Dendritic cell treated with granulocyte-macrophage colony-stimulating factor and Interleukin-4, amounts not matched to agents 40 ng/mL and 50 ng/mL, for 4 days (primary cell): ENCODE measurements at regions not wholly inside any gene's neighbourhood (a gene's known extent, or its start where the extent isn't known, plus 50 kb on each side); places are given as distances from the start of the nearest gene placed in this dataset.
"Not testable (repeated sequence)": the region's sequence is repeated elsewhere in the genome, so short reads cannot be mapped to it uniquely, and the experiment has no call there.

Experiments used
- H3K27ac Mint-ChIP-seq: one replicate; pipeline ENCODE4 v1.8.0; 2022; ENCODE audit warnings: mild to moderate bottlenecking, mixed read lengths
- H3K27me3 Mint-ChIP-seq: one replicate; pipeline ENCODE4 v1.8.0; 2022; ENCODE audit warnings: mild to moderate bottlenecking, mixed read lengths
- H3K36me3 Mint-ChIP-seq: one replicate; pipeline ENCODE4 v1.8.0; 2022; ENCODE audit warnings: low read depth, mixed read lengths
- H3K4me1 Mint-ChIP-seq: one replicate; pipeline ENCODE4 v1.8.0; 2022; ENCODE audit warnings: low read depth, mixed read lengths
- H3K4me3 Mint-ChIP-seq: one replicate; pipeline ENCODE4 v1.8.0; 2022; ENCODE audit warnings: mild to moderate bottlenecking, moderate library complexity, mixed read lengths
- H3K9me3 Mint-ChIP-seq: one replicate; pipeline ENCODE4 v1.8.0; 2022; ENCODE audit warnings: mixed read lengths
- intact Hi-C: fragments of 100-400 bp; cut with micrococcal nuclease; formaldehyde crosslinking; loops from one replicate; pipeline ENCODE4 v1.15.0; 2022

DNA sequence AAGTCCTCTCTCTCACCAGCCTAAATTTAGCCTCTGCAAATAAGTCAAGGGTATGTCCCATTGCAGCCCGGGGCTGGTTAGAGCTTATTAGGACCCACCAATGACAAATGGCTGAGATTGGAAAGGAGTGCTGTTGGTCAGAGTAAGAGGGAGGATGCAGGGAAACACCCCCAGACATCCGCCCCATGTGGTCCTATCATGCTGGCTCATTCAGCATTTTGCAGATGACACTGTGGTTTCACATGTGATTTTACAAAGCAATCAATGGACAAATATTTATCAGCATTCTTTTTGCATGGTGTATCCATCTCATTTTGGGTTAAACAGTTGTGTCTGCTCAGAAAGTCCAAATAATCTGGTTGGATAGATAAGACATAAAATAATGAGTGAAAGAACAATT lies 152.2 kb upstream of the EXOC2 start:
- H3K27ac Mint-ChIP-seq: no peak overlapping the region
- no peak overlapping the region for H3K4me3 Mint-ChIP-seq
- H3K27me3 Mint-ChIP-seq: peaks cover 8% of the 10 kb centered on the region
- intact Hi-C loops: no loop called here
- peaks cover 11% of the 10 kb centered on the region for H3K9me3 Mint-ChIP-seq
- no peaks in the 10 kb centered on the region for H3K36me3 Mint-ChIP-seq
- H3K4me1 Mint-ChIP-seq: no peaks in the 10 kb centered on the region

DNA sequence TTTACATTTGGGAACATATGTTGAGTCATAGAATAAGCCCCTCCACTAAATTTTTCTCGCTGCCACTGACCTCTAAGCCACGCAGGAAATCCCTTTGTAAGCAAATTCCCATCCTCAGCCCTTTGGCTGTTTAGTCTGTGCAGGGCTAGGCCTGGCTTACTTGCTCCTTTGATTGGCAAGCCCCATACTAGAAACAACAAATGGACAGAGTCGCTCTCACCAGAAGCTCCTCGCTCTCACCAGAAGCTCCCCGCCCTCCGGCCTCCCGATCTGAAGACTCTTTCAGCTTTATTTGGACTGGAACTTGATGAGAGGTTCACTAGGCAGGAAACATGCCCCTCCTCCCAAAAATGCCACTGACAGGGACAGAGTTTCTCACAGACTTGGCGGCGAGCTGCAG lies 149.2 kb upstream of the EXOC2 start:
- Mint-ChIP-seq H3K4me3 (no peak overlapping the region), H3K27me3 (peaks cover 6% of the 10 kb centered on the region), H3K27ac (no peak overlapping the region), H3K36me3 (no peaks in the 10 kb centered on the region), H3K4me1 (no peaks in the 10 kb centered on the region), H3K9me3 (peaks cover 14% of the 10 kb centered on the region)
- intact Hi-C loops: no loop called here

DNA sequence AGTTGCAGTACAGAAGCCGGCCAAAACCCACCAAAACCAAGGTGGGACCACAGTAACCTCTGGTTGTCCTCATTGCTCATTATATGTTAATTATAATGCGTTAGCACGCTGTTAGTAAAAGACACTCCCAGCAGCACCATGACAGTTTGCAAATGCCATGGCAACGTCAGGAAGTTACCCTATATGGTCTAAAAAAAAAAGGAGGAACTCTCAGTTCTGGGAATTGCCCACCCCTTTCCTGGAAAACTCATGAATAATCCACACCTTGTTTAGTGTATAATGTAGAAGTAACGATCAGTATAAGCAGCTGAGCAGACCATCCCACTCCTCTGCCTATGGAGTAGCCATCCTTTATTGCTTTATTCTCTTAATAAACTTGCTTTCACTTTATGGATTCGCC lies 148.6 kb upstream of the EXOC2 start:
- Mint-ChIP-seq H3K4me1 (no peaks in the 10 kb centered on the region), H3K27ac (no peak overlapping the region), H3K27me3 (peaks cover 8% of the 10 kb centered on the region), H3K36me3 (no peaks in the 10 kb centered on the region), H3K4me3 (no peak overlapping the region), H3K9me3 (peaks cover 14% of the 10 kb centered on the region)
- intact Hi-C loops: no loop called here

DNA sequence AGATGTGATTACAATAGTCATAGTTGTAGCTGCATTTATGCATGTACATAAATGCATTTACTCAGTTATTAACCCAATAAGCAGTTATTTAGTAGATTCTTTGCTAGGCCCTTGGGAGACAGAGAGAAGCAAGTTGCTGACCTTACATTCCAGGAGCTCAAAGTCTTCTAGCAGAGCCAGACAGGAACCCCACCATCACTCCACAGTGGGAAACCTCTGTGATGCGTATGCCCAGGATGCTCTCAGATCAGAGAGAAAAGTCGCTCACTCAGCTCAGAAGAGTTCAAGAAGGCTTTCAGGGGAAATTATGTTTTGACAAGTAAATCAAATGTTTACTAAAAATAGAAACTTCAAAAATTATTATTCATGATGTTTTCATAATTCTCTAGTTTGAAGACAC lies 146.3 kb upstream of the EXOC2 start:
- Mint-ChIP-seq H3K36me3 (no peaks in the 10 kb centered on the region), H3K4me3 (no peak overlapping the region), H3K9me3 (peaks cover 20% of the 10 kb centered on the region), H3K27me3 (peaks cover 11% of the 10 kb centered on the region), H3K4me1 (no peaks in the 10 kb centered on the region), H3K27ac (no peak overlapping the region)
- intact Hi-C loops: no loop called here

DNA sequence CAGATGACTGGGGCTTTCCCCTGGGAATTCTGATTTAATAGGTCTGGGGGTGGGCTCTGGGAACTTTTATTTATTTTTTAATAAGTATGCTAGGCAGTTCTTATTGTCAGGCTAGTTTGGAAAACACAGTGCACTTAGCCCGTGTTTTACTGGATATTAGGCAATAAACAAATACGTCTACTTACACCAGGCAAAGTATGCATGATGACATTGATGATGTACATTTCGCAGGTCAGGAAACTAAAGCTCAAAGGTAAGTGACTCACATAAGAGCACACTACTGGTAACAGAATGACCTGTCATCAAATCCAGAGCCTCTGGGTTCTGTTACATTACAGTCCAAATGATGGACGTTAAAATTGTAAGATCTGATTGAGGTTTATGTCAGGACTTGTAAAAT lies 144.4 kb upstream of the EXOC2 start:
- Mint-ChIP-seq H3K9me3 (peaks cover 35% of the 10 kb centered on the region), H3K27ac (no peak overlapping the region), H3K36me3 (no peaks in the 10 kb centered on the region), H3K4me3 (no peak overlapping the region), H3K4me1 (no peaks in the 10 kb centered on the region), H3K27me3 (peaks cover 11% of the 10 kb centered on the region)
- intact Hi-C loops: no loop called here

DNA sequence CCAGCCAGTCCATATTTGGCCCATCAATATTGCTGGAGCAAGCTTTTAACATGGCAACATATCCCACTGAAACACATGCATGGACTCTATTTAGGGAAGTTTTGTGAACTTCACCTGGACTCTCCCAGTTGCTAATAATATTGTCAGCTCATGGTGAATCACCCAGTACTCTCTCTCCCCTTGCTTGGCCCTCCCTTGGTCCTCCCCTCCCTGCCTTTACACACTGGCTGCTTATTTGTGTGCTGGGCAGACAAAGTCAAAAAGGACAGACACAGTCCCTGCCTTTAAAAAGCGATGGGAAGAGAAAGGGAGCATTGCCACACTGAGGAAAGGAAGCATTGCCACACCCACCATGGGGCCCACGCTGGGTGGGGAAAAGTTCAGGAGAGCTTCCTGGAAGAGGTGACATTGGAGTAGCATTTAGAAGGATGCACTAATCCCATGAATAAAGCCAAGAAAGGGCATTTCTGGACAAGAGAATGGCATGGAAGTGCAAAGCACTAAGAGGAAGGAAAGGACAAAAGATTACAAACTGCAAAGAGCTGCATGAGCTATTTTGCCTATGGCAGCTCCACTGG lies 143.4 kb upstream of the EXOC2 start:
- Mint-ChIP-seq H3K9me3 (peaks cover 43% of the 10 kb centered on the region), H3K27ac (no peak overlapping the region), H3K27me3 (peaks cover 10% of the 10 kb centered on the region), H3K4me1 (no peaks in the 10 kb centered on the region), H3K36me3 (no peaks in the 10 kb centered on the region), H3K4me3 (no peak overlapping the region)
- intact Hi-C loops: no loop called here

DNA sequence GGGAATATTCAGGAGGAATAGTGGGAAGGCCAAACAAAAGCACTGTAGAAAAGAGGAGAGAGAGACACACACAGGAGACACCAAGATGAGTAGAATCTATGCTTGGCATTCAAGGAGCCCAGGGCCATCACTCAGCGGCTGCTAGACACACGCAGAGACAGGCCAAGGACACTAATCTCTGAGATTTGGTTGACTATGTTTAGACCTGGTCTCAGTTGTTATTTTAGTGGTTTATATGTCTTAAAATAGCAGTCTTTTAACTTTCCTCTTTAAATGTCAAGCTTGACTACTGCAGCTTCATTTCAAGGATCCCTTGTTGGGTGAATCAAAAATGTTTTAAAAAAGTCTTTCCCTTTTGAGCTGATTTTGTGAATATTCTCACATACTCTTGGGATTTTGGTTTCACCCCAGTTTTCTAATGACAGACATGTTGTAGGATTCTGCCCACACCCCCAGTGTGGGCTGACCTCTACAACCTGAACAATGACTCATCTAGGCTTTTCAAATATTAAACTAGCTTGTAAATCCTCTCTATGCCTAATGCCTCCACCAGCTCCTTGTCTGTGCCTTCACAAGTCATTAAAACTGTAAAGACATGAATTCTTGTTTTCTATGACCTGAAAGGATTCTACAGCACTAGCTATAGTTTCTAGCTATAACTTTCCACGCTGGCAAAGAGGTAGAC lies 142.7 kb upstream of the EXOC2 start:
- Mint-ChIP-seq H3K27ac (no peak overlapping the region), H3K4me1 (no peaks in the 10 kb centered on the region), H3K36me3 (no peaks in the 10 kb centered on the region)

DNA sequence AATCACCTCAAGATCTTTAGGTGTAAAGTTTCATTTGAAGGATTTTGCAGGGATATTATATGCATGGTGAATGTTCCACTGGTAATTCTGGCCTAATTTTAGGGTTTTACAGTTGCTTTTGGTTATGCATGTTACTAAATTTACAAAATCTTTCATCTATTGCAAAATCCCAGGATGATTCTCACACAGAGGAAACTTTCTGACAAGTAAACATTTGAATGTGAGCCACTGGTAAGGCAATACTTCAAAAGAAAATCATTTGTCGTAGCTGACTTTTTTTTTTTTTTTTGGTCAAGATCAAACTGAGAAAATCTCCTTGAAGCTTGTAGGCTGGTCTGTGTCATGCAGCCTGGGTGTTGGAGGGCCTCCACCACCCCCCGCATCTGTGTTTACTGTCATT lies 141.9 kb upstream of the EXOC2 start:
- H3K36me3 Mint-ChIP-seq: no peaks in the 10 kb centered on the region
- no peak overlapping the region for H3K4me3 Mint-ChIP-seq
- no peak overlapping the region for H3K27ac Mint-ChIP-seq
- peaks cover 16% of the 10 kb centered on the region for H3K27me3 Mint-ChIP-seq
- H3K9me3 Mint-ChIP-seq: peaks cover 44% of the 10 kb centered on the region
- no peaks in the 10 kb centered on the region for H3K4me1 Mint-ChIP-seq
- intact Hi-C loops: no loop called here

More for the DNA sequence above, 142.7 kb upstream of the EXOC2 start:
- Mint-ChIP-seq H3K27me3 (peaks cover 15% of the 10 kb centered on the region), H3K9me3 (peaks cover 47% of the 10 kb centered on the region), H3K4me3 (no peak overlapping the region)
- intact Hi-C loops: no loop called here

DNA sequence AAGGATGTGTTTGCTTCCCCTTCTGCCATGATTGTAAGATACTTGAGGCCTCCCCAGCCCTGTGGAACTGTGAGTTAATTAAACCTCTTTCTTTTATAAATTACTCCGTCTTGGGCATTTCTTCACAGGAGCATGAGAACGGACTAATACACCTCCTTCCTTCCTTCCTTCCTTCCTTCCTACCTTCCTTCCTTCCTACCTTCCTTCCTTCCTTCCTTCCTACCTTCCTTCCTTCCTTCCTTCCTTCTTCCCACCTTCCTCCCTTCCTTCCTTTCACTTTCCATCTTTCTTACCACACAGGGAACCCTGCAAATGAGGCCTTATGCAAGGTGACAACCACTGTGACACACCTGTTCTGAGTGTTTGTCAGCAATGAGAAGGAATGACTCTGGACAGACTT lies 141.3 kb upstream of the EXOC2 start:
- H3K4me3 Mint-ChIP-seq: no peak overlapping the region
- peaks cover 43% of the 10 kb centered on the region for H3K9me3 Mint-ChIP-seq
- intact Hi-C loops: no loop called here
- H3K27ac Mint-ChIP-seq: no peak overlapping the region
- peaks cover 21% of the 10 kb centered on the region for H3K27me3 Mint-ChIP-seq
- H3K4me1 Mint-ChIP-seq: no peaks in the 10 kb centered on the region
- no peaks in the 10 kb centered on the region for H3K36me3 Mint-ChIP-seq

DNA sequence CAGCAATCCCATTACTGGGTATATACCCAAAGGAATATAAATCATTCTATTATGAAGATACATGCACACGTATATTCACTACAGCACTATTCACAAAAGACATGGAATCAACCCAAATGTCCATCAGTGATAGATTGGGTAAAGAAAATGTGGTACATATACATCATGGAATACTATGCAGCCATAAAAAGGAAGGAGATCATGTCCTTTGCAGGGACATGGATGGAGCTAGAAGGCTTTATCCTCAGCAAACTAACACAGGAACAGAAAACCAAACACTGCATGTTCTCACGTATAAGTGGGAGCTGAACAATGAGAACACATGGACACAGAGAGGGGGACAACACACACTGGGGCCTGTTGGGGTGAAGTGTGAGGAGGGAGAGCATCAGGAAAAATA lies 139.9 kb upstream of the EXOC2 start:
- Mint-ChIP-seq H3K27me3 (peaks cover 22% of the 10 kb centered on the region), H3K9me3 (peaks cover 51% of the 10 kb centered on the region)
- H3K4me3 Mint-ChIP-seq, H3K36me3 Mint-ChIP-seq, intact Hi-C loops, H3K4me1 Mint-ChIP-seq, H3K27ac Mint-ChIP-seq: not testable (repeated sequence)

DNA sequence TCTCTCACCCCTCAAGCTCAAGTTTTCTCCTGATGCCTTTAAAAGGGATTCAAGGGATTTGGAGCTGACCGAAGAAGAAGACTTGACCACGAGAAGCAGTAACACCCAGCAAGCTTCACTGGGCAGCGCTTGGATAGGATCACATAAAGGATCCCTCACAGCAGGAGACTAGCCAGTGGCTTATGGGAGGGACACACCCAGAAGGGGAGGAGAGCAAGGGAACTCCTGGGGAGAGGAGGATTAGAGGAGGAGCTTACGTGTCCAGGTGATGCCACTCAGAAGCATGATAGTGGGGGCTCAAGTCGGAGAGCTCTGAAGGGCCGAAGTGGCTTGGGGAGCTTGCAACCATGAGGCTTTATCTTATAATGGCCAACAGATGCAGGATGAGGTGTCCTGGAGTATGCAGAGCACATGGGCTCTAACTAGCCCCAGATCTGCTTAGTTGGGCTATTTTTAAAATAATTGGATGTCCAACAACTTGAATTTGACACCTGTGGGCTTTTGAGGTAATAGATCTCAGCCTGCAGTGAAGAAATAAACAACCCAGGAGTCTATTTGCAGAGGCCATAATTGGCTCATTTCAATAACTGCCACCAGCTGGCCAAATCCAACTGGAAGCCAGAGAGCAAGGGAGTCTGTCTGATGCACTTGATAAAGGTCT lies 137.9 kb upstream of the EXOC2 start:
- H3K9me3 Mint-ChIP-seq: peaks cover 70% of the 10 kb centered on the region
- intact Hi-C loops: no loop called here
- peaks cover 20% of the 10 kb centered on the region for H3K27me3 Mint-ChIP-seq
- no peaks in the 10 kb centered on the region for H3K36me3 Mint-ChIP-seq
- no peak overlapping the region for H3K4me3 Mint-ChIP-seq
- no peaks in the 10 kb centered on the region for H3K4me1 Mint-ChIP-seq
- H3K27ac Mint-ChIP-seq: no peak overlapping the region

DNA sequence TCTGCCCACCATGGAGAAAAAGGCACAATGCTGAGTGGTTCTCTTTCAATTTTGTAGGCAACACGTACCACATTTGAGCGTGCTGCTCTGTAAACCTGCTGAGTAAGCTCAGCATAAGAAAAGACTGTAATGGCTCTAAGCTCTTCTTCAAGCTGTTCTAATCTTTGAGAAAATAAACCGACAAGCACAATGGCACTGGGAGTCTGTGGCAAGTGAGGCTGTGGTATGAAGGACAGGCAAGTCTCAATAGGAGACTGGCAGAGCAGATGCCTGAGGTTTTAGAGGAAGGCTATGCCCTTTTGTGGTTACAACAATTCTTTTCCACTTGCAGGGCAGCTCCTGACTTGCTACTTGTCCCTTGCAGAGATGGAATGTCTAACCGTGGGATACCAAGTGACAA lies 136.7 kb upstream of the EXOC2 start:
- H3K4me1 Mint-ChIP-seq: no peaks in the 10 kb centered on the region
- peaks cover 72% of the 10 kb centered on the region for H3K9me3 Mint-ChIP-seq
- intact Hi-C loops: no loop called here
- H3K4me3 Mint-ChIP-seq: no peak overlapping the region
- no peak overlapping the region for H3K27ac Mint-ChIP-seq
- peaks cover 20% of the 10 kb centered on the region for H3K27me3 Mint-ChIP-seq
- H3K36me3 Mint-ChIP-seq: no peaks in the 10 kb centered on the region

DNA sequence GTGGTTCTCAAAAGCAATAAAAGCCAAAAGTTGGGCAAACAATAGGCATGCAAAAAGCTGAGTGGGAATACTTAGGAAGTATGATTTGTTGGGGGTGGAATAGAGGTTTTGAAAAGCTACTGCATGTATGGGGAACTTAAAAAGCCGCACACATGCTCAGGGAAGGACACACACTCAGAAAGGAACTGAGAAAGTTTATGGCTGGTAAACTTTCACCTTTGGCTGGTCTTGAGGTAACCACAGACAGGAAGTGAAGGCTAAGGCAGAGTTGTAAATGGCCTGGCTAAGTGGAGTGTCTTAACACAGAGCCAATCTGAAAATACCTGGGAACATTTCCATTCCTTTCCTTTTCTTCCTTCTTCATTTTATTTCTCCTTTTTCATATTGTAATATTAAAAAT lies 134.5 kb upstream of the EXOC2 start:
- Mint-ChIP-seq H3K9me3 (peaks cover 52% of the 10 kb centered on the region), H3K36me3 (no peaks in the 10 kb centered on the region), H3K4me3 (no peak overlapping the region), H3K27ac (no peak overlapping the region), H3K27me3 (peaks cover 20% of the 10 kb centered on the region), H3K4me1 (no peaks in the 10 kb centered on the region)
- intact Hi-C loops: no loop called here

DNA sequence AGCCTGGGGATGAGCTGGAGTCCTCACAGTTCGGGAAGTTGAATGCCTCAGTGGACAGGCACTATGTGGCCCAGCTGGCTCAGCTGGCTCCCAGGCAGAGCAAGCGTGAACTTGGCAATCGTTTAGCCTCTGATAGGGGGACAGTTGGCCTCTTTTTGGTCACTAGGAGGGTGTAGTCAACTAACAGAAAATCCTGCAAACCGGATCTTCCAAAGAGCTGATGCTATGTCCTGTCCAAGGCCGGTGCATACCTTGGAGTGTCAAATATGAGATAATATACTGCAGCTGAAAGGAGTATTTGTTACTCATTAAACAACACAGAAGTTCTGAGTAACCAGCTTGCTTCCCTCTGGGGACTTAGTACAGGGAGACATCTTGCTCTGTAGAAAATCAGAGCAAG lies 126.2 kb upstream of the EXOC2 start:
- Mint-ChIP-seq H3K9me3 (no peaks in the 10 kb centered on the region), H3K4me3 (no peak overlapping the region), H3K36me3 (no peaks in the 10 kb centered on the region), H3K27ac (no peak overlapping the region), H3K4me1 (peaks cover 13% of the 10 kb centered on the region), H3K27me3 (peaks cover 13% of the 10 kb centered on the region)
- intact Hi-C loops: no loop called here

DNA sequence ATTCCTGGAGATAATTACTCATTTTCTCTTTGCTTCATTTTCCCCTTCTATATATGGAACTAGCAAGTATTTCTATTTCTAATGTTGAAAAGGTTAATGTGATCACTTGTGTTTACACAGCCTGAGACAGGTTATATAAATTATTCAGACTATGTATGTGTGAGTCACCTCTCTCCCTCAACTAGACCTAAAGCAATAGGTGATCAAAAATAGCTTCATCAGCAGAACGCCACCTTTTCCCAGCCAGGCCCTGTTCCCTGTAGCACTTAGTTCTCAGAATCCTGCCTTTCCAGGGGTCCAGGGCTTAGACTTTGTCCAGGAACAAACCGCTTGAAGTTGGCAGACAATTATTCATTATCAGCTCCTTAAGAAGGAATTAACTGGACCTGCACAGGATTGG lies 125.3 kb upstream of the EXOC2 start:
- H3K4me3 Mint-ChIP-seq: no peak overlapping the region
- H3K27ac Mint-ChIP-seq: no peak overlapping the region
- no peaks in the 10 kb centered on the region for H3K9me3 Mint-ChIP-seq
- no peaks in the 10 kb centered on the region for H3K36me3 Mint-ChIP-seq
- H3K27me3 Mint-ChIP-seq: peaks cover 13% of the 10 kb centered on the region
- intact Hi-C loops: no loop called here
- peaks cover 18% of the 10 kb centered on the region for H3K4me1 Mint-ChIP-seq
